A549 (cell line): ENCODE measurements at regions not wholly inside any gene's neighbourhood (a gene's known extent, or its start where the extent isn't known, plus 50 kb on each side); places are given as distances from the start of the nearest gene placed in this dataset.
A peak's percentile ranks its signal among the peaks of the same experiment; 100 is the strongest.

Experiments used
- ATAC-seq, 2 experiments: fragments of 200-7000 bp in 1 of 2; fragments of >200 bp in 1 of 2; cut with Nextera tagmentation in 1 of 2; cut with Tn5 transposase in 1 of 2; 3 replicates each; pipeline versions ENCODE4 v1.8.0 to v1.9.1; 2018 to 2020; ENCODE audit warnings: mild to moderate bottlenecking in 1 of 2, moderate library complexity in 1 of 2
- CTCF ChIA-PET: fragments of 300-600 bp; sonication (Branson Sonifier 250); formaldehyde crosslinking; extraction: SDS; loops from one replicate; lab custom pipeline; 2021; ENCODE audit warnings: antibody characterized with exemption, inconsistent platforms; lab: Yijun Ruan, JAX
- POLR2A ChIA-PET: fragments of 350-600 bp; formaldehyde crosslinking; extraction: SDS; loops from one replicate; lab custom pipeline; 2021; ENCODE audit warnings: antibody characterized with exemption, inconsistent platforms; lab: Yijun Ruan, JAX
- DNase-seq, 2 experiments: peaks; one replicate each; pipeline versions ENCODE4 v3.0.0 to v3.0.0-alpha.2; 2011 to 2016; ENCODE audit warnings: low read depth in 1 of 2, low spot score in 1 of 2
- FAIRE-seq: peaks from 2 replicates; lab custom pipeline; 2011; peaks lifted over from hg19 to GRCh38; lab: Jason Lieb, UNC
- H3K27ac ChIP-seq, 2 experiments: fragments of >200 bp; sonication (Bioruptor Twin); formaldehyde crosslinking; 3 replicates each; pipeline ENCODE4 v1.5.1; 2016 to 2017
- H3K4me1 ChIP-seq: fragments of >200 bp; sonication (Bioruptor Twin); formaldehyde crosslinking; 3 replicates; pipeline ENCODE4 v1.6.1; 2016
- H3K4me2 ChIP-seq: fragments of >200 bp; sonication (Bioruptor Twin); formaldehyde crosslinking; 3 replicates; pipeline ENCODE4 v1.6.1; 2016
- H3K4me3 ChIP-seq: fragments of >200 bp; sonication (Bioruptor Twin); formaldehyde crosslinking; 3 replicates; pipeline ENCODE4 v1.5.1; 2016
- H3K9me3 ChIP-seq: fragments of >200 bp; sonication (Bioruptor Twin); formaldehyde crosslinking; 3 replicates; pipeline ENCODE4 v1.6.1; 2016
- ATOH8 ChIP-seq: fragments of 250-450 bp; sonication (Bioruptor Pico); IDR thresholded peaks from 2 replicates; pipeline ENCODE4 v1.5.0; 2020; ENCODE audit warnings: low read depth, mild to moderate bottlenecking, moderate library complexity
- CBX2 ChIP-seq: fragments of 200-600 bp; sonication (generic); IDR thresholded peaks from 2 replicates; pipeline ENCODE4 v1.6.1; 2016; ENCODE audit warnings: low read depth, mild to moderate bottlenecking, borderline replicate concordance
- CBX8 ChIP-seq: fragments of 200-600 bp; sonication (generic); IDR thresholded peaks from 2 replicates; pipeline ENCODE4 v1.6.1; 2016
- E2F6 ChIP-seq: IDR thresholded peaks from 2 replicates; pipeline ENCODE4 v1.6.1; 2012; ENCODE audit warnings: low read depth, borderline replicate concordance
- EHF ChIP-seq: fragments of 250-450 bp; sonication (Bioruptor Pico); IDR thresholded peaks from 2 replicates; pipeline ENCODE4 v1.5.0; 2020; ENCODE audit warnings: mild to moderate bottlenecking
- EP300 ChIP-seq, 2 experiments: fragments of >200 bp; sonication (Bioruptor Twin); formaldehyde crosslinking; IDR thresholded peaks; 2 replicates in 1 of 2; 3 replicates in 1 of 2; pipeline ENCODE4 v1.6.1; 2016 to 2017
- ESRRA ChIP-seq: fragments of 150-350 bp; IDR thresholded peaks from 2 replicates; pipeline ENCODE4 v1.6.1; 2014; ENCODE audit warnings: mild to moderate bottlenecking, low read length, borderline replicate concordance
- HOXB5 ChIP-seq: fragments of 250-450 bp; sonication (Bioruptor Pico); IDR thresholded peaks from 2 replicates; pipeline ENCODE4 v1.5.0; 2020; ENCODE audit warnings: mild to moderate bottlenecking, moderate library complexity
- JUNB ChIP-seq: fragments of >200 bp; sonication (Bioruptor Twin); formaldehyde crosslinking; IDR thresholded peaks from 2 replicates; pipeline ENCODE4 v1.6.1; 2016
- MAFK ChIP-seq: fragments of 450-650 bp; IDR thresholded peaks from 2 replicates; pipeline ENCODE4 v1.6.1; 2014; ENCODE audit not compliant: partially characterized antibody
- MAX ChIP-seq: IDR thresholded peaks from 2 replicates; pipeline ENCODE4 v1.6.1; 2012
- NFE2L2 ChIP-seq: fragments of 150-350 bp; conservative IDR thresholded peaks from 2 replicates; pipeline ENCODE4 v1.6.1; 2014; ENCODE audit warnings: low read length
- PHF8 ChIP-seq: fragments of 200-600 bp; sonication (generic); IDR thresholded peaks from 2 replicates; pipeline ENCODE4 v1.6.1; 2016; ENCODE audit warnings: low read depth, mild to moderate bottlenecking, antibody characterized with exemption, moderate library complexity, borderline replicate concordance
- POLR2A ChIP-seq: IDR thresholded peaks from 2 replicates; pipeline ENCODE4 v1.6.1; 2012; ENCODE audit warnings: mild to moderate bottlenecking, low read length
- POLR2AphosphoS2 ChIP-seq: conservative IDR thresholded peaks from 2 replicates; pipeline ENCODE4 v1.6.1; 2012; ENCODE audit warnings: low read length, improper control_type of control experiment, inconsistent platforms
- RCOR1 ChIP-seq: fragments of 150-350 bp; IDR thresholded peaks from 2 replicates; pipeline ENCODE4 v1.6.1; 2014; ENCODE audit warnings: antibody characterized with exemption, low read length, low read depth
- REST ChIP-seq: fragments of 200-600 bp; sonication (generic); IDR thresholded peaks from 2 replicates; pipeline ENCODE4 v1.6.1; 2016; ENCODE audit warnings: antibody characterized with exemption, mild to moderate bottlenecking, moderate library complexity
- RNF2 ChIP-seq: fragments of 200-600 bp; sonication (generic); IDR thresholded peaks from 2 replicates; pipeline ENCODE4 v1.6.1; 2016; ENCODE audit warnings: low read depth, mild to moderate bottlenecking, antibody characterized with exemption, moderate library complexity, borderline replicate concordance
- TP53 ChIP-seq: fragments of 250-450 bp; sonication (Bioruptor Pico); IDR thresholded peaks from 2 replicates; pipeline ENCODE4 v1.5.0; 2021; ENCODE audit warnings: mild to moderate bottlenecking, moderate library complexity
- ZFP36 ChIP-seq: fragments of 450-650 bp; IDR thresholded peaks from 2 replicates; pipeline ENCODE4 v1.6.1; 2014; ENCODE audit warnings: borderline replicate concordance; ENCODE audit not compliant: partially characterized antibody
- WGBS: methylation state at CpG from one replicate; pipeline ENCODE4 v1.1.6; 2017; ENCODE audit errors: missing lambda C conversion rate; 5-methylcytosine and 5-hydroxymethylcytosine counted together

- Histone ChIP-seq H3K27ac (no peak overlapping the region), H3K4me2 (no peak overlapping the region), H3K4me1 (no peaks in the 10 kb centered on the region), H3K4me3 (no peak overlapping the region), H3K9me3 (no peaks in the 10 kb centered on the region)
- ATAC-seq (no peak), DNase-seq (no peak), FAIRE-seq (no peak)
- CTCF ChIA-PET = no interaction called here
- TF ChIP-seq REST = no peak
- no peak for TF ChIP-seq MAFK
- no peak for TF ChIP-seq NFE2L2
- TF ChIP-seq JUNB = no peak
- POLR2A ChIA-PET = no interaction called here
- WGBS = 31% methylated on average over 8 of the region's 8 CpGs
Observed at GRCh38 chr4:94068753-94069719, 138.6 kb upstream of the SMARCAD1 start.

GRCh38 chr4:94076498-94076897 lies 131.2 kb upstream of the SMARCAD1 start:
- H3K4me2 ChIP-seq = no peak overlapping the region
- H3K9me3 ChIP-seq = no peaks in the 10 kb centered on the region
- CTCF ChIA-PET = no interaction called here
- H3K27ac ChIP-seq = no peak overlapping the region
- WGBS = 0% methylated on average over 1 of the region's 1 CpG
- ATAC-seq = peak in 1 of 2 experiments; percentile 43; a peak in 1 of 6 replicates
- POLR2A ChIA-PET = no interaction called here
- TF ChIP-seq CBX2 = no peak
- TF ChIP-seq ZFP36 = no peak
- no peak for TF ChIP-seq RCOR1
- TF ChIP-seq CBX8 = no peak
- TF ChIP-seq EHF = no peak
- no peak for TF ChIP-seq MAX
- no peak for TF ChIP-seq POLR2AphosphoS2
- TF ChIP-seq ESRRA = no peak
- TF ChIP-seq HOXB5 (CRISPR knock-in tag) = no peak
- no peak for TF ChIP-seq PHF8
- TF ChIP-seq RNF2 = no peak
- no peak for TF ChIP-seq EP300 (IDR thresholded peaks at IDR 0.05)
- no peak for TF ChIP-seq POLR2A
- no peak for TF ChIP-seq TP53 (CRISPR knock-in tag)
- no peak for TF ChIP-seq ATOH8 (CRISPR knock-in tag)
- no peak for TF ChIP-seq E2F6
- no peaks in the 10 kb centered on the region for H3K4me1 ChIP-seq
- peak in 1 of 2 experiments; percentile 0 for DNase-seq
- H3K4me3 ChIP-seq = no peak overlapping the region
- no peak for FAIRE-seq
